Hematopoietic multipotent progenitor cell treated with erythropoietin and hydrocortisone succinate and interleukin-3 and kit ligand, for 8 days (in vitro differentiated cells): ENCODE measurements at regions not wholly inside any gene's neighbourhood (a gene's known extent, or its start where the extent isn't known, plus 50 kb on each side); places are given as distances from the start of the nearest gene placed in this dataset.
"Not testable (repeated sequence)": the region's sequence is repeated elsewhere in the genome, so short reads cannot be mapped to it uniquely, and the experiment has no call there.

Source experiments
- DNase-seq: peaks from one replicate; pipeline ENCODE4 v3.0.0-alpha.2; 2015

DNA sequence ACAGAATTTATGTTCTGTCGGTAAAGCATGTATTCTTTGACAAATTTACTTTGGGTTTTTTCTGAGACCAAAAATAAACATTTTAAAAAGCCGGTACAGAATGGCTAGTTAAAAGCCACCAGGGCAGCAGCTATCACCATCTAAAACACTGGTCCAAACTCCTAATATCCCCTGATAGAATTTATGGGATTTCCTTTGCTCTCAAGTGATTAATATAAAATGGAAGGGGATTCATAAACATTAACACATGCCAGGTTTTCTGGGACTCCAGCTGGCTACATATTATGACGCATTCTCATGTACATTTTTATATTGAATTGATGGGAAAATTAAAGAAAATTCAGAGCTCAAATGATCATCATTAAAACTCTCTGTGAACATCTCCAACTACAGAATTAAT, 640.8 kb downstream of the C12orf50 start:
- no peak for DNase-seq

DNA sequence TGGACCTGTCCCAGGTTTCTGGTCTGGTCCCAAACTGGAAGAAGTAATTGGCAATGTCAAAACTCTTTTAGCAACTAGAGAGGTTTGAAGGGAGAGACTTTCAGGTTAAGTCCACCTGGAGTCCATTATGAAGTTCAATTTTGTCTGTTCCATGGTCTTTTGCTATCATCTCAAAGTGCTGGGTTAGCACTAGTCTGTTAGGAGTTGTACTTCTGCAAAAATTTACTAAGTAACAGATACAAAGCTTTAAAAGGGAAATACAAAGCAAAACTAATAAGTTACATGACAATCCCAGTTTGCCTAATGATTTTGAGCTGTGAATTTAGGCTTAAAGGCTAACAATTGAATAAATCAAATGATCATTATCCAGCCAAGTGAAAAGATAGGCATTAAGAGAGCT, 643.9 kb downstream of the C12orf50 start:
- DNase-seq, result no peak

DNA sequence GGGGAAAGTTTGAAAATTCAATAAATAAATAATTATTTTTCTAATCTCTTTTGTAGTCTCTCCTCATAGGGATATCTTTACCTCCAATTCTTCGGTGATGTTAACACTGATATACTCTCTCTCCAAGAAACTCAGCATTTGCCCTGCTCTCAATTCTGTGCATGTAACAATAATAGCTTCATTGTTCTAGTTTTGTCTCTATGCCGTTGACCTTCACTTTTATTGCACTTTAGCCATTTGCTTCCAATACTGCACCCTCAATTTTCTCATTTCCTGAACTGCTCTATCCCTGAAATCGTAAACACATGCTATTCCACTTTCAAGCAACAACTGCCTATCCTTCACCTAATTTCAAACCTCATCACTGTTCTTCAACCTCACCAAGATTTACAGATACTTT, 645.0 kb downstream of the C12orf50 start:
- no peak for DNase-seq

DNA sequence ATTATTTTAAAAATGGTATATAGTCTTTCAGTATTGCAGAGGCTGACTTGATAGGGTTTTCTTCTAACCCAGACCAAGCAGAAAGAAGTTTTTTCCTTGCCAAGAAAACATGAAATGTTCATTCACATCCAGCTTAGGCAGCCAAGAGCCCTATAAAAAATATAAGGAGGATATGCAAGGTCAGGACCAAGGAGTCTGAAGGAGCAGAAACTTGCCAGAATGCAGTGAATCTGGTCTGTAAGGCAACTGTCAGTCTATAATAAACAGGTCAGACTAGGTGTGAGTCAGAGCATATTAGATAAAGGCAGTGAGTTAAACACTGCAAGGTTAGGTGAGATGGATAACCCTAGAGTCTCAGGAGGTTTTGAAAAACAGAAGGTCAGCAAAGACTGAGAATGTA, 645.5 kb downstream of the C12orf50 start:
- DNase-seq, result no peak

DNA sequence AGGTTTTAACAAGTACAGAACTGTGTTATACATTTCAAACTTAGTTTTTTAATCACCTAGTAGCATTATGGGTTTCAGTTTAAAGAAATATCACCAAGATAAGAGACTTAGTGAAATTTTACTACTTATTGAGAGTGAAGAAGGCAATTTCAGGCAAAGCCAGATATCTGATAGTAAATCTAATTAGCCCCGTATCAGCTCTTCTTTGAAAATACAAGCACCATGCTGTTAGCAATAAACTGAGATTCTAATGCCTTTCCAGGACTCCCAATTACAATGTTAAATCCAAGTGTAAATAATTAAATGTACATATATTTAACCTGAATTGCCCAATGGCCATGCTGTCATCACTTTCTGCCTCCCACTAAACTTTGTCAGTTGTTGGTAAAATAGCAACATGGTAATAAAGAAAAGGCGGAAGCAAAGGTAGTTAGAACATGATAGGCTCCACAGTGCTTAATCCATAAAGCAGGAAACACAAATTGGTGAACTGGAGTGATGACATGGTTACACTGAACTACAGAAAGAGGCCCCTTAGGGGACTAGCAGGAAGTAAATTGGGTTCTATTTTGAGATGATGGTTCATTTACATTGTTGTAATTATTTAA, 646.1 kb downstream of the C12orf50 start:
- DNase-seq, result no peak

DNA sequence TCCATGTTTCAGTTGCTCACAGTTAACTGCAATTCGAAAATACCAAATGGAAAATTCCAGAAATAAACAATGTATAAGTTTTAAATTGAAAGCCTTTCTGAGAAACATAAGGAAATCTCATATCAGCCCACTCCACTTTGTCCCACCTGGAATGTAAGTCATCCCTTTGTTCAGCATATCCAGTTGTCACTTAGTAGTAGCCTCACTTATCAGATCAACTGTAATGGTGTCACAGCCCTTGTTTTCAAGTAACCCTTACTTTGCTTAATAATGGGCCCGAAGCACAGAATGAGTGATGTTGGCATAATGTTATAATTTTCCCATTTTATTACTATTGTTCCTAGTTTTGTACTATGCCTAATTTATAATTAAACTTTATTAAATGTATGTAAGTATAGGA, 646.8 kb downstream of the C12orf50 start:
- DNase-seq, result no peak

DNA sequence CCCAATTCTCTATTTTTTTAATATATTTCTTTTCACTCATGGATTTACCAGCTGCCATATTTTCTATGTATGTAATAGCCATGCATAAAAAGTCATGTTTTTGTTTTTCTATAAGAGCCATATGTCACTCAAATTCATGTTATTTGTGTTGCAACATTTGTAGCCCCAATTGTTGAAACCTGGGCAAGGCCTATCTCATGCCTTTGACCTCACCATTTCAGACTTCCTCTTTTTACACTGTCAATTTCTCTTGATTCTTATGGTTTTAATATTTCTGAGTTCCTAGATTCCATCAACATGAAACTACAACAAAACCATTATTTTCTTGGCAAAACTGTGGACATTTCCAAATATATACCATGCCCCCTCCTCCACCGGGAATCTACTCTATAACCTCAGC, 647.5 kb downstream of the C12orf50 start:
- DNase-seq, result no peak

DNA sequence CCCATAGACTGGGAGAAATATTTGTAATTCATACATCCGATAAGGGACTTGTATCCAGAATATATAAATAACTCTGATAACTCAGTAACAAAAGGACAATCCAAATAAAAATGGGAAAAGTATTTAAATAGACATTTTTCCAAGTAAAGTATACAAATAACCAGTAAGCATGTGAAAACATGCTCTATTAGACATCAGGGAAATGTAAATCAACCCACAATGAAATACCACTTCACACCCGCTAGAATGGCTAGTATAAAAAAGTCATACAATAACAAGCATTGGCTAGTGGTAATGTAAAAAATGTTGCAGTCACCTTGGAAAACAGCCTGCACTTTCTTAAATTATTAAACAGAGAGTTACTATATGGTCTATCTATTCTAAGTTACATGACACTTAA, 650.7 kb downstream of the C12orf50 start:
- DNase-seq, result no peak

DNA sequence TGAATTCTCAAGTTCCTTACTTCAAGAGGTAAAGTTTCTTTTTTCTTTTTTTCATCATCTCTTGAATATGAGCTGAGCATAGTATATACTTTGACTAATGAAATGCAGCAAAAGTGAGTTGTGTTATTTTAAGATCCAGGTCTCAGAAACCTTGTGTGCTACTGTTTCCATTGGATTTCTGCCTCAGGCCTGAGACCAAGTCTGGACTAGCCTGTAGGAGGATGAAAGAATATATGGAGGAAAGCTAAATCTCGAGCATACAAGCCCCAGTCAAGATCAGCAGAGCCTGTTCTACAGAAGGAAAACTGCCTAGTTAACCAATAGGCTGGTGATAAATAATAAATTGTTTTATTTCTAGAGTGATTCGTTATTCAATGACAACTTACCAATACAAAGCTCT, 652.5 kb downstream of the C12orf50 start:
- DNase-seq, result no peak

DNA sequence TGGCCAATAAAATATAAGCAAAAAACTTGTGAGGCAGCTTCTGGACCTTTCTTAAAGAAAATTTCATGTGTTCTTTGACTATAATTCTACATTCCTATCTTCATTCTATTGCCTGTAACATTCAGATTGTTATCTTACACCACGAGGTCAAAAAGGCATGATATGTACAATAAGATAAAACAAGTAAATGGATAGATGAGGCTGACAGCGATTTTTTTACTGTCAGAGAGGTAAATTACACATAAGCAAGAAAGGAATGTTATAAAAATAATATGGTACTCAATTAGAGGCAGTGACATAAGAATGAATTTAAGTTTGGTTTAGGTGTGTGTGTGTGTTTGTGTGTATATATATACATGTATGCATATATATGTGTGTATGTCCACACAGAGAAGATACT, 660.0 kb downstream of the C12orf50 start:
- no peak for DNase-seq

DNA sequence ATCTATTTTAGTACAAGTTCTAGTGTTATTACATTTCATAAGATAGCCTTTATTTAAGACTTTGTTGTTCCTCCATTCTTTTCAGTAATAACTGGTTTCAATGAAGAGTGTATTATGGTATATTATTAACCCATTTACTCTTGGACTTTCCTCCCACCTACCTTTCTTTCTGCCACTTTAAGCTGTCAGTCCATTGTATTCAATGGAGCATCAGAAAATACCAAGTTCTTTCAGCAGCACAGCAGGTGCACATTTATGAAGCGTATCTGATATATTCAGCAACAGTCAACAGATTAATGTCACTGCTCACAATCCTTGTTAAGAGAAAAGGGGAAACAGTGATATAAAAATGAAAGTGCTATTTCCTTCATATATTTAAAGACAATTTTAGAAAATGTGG, 660.9 kb downstream of the C12orf50 start:
- no peak for DNase-seq

DNA sequence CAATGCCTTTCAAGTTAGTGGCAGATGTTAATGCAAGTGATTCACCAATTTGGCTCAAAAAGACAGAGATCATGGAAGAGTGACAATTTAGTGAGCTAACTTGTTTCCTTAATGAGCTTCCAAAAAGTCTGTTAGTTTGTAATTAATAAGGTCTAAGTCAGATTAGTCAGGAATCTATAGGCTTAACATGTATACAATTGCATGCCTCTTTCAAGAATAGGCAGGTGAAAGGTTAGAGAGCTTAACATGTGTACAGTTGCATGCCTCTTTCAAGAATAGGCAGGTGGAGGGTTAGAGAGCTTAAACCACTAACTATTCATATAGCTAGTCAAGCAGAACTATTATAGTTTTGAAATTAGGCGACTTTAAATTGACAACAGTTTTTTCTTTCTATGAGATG, 663.8 kb downstream of the C12orf50 start:
- DNase-seq, result no peak

DNA sequence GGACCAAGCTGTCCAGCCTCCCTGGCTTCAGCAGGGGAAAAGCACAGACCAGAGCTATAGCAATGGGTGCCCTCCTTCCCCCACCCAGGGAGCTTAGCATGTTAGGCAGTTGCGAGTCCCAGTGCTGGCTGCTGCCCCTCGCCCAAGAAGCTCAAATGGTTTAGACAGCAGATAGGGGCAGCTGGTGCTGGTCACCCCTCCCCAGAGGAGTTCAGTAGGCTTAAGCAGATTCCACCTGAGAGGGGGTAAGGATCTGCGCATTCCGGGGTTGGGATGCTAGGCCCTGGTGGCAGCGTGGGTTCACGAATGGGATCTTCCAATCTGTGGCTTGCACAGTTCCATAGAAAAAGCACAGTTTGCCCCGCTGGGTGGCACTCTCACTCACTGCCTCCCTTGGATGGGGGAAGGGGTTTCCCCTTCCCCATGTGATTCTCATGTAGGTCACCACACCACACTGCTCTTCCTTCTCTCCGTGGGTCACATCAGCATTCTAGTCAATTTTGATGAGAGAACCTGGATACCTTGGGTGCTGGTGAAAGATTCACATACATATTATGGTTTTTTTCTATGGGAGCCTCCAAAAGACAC, 665.6 kb downstream of the C12orf50 start:
- DNase-seq, result no peak

DNA sequence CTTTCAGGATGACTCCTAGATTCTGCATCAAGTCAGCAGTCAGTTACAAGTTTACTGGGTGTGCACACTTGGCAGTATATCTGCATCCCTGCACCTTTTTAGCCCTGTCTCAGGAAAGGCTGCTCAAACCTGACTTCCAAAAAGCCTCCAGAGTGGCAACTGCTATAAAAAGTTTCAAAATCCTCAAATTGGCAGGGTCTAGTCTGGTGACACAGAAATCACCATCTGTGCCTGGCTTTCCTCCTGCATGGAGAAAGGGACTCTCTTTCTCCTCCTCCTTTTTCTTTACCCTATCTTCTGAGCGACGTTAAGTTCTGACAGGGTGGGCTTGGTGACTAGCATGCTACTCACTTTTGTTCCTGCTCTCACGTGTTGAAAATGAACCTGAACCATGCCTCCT, 679.5 kb downstream of the C12orf50 start:
- no peak for DNase-seq

DNA sequence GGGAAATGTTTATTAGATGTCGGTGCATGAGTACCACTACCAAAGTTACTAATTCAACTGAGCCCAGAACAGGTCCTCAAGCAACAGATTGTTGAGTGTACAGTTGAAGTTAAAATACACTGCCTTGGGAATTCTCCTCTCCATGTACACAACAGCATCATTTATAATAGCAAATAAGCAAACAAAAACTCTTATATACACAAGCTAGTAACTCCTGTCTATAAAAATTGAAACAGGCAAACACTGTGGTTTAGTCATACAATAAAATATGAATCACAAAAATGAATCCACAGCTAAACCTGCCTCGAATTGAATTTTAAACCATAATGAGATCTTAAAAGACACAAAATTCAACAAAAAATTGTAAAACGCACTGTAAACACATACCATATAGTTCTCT, 681.1 kb downstream of the C12orf50 start:
- no peak for DNase-seq

DNA sequence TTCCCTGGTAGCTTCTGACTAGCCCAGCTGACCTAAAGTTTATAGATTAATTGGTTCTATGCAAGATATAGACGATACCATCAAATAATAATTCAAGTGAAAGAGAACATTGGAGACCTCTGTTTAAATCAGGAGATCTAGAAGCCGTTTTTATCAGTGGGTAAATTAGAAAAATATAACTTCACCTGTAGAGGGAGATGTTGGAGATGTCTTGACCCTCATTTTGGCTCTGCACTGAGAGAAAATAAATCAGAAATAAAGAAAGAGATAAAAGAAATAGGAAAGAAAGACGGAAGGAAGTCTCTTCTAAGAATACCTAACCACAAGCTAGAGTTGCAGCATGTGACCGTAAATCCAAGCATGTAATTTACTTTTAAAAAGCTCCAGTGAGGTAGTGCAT, 684.5 kb downstream of the C12orf50 start:
- no peak for DNase-seq

DNA sequence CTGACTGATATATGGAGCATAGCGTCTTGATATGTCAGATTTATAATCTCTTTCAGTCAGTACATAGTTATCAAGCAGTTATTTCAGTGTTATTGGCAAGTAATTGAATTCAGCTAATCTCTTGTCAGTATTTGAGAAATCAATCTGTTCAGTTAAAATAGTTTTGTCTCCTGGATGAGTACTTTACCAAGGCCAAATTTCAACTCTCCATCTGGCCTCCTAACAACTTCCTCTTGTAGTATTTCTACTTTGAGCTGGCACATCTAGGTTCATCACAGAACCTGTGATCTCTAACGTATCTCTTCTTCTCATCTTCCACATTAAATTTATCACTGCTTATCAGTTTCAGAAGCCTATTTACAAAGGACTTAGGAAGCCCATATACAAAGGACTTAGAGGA, 690.5 kb downstream of the C12orf50 start:
- DNase-seq, result no peak

DNA sequence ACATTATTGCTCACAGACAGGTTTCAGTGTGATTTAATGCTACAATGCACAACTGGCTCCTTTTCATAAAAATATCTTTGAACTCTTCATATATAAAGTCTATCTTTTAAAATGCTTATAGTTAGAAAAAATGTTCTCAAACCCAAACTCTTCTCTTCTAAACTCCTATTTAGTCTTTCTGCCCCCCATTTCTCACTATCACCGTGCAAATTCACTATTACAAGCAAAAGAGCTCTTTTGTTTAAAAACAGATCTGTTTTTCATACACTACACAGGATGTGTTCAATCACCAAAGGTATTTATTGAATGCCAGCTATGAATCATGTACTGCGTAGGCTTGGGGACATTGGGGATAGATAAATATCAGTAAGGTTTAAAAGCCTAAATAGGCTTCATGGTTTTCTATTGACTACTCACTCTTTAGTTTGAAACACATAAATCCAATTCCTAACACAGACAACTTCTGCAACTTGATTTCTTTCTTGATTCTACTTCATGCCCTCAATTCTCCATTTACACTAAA, 692.3 kb downstream of the C12orf50 start:
- no peak for DNase-seq

DNA sequence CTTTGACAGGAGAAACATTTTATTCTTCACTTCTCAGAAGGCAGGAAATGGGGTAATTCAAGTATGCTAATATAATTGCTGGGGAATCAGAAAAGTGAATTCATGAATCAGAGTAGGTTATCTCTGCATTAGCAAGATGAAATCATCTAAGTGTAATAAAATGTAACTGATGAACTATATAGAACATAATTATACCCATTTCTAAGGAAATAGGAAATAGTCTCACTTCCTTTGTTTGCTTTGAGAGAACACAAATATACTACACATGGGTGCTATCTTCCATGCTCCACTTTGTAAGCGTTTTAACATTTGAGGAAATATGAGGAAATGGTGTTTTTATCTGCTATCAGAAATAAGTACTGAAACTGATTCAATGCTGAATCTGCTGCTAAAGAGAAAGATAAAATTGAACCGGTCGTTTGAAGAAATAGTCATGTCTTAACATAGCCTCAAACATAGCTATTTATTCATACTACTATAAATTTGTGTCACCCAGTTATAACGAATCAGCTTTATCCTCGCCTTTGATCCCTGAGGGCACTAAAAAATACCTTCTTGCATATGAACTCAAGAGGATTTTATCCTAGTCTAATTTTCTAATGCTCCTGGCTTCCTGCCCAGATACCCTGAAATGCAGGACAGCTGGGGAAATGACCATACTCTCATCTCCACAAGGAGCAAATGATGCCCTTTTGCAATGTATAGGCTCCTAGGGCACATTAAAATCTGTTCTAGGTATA, 696.0 kb downstream of the C12orf50 start:
- no peak for DNase-seq

DNA sequence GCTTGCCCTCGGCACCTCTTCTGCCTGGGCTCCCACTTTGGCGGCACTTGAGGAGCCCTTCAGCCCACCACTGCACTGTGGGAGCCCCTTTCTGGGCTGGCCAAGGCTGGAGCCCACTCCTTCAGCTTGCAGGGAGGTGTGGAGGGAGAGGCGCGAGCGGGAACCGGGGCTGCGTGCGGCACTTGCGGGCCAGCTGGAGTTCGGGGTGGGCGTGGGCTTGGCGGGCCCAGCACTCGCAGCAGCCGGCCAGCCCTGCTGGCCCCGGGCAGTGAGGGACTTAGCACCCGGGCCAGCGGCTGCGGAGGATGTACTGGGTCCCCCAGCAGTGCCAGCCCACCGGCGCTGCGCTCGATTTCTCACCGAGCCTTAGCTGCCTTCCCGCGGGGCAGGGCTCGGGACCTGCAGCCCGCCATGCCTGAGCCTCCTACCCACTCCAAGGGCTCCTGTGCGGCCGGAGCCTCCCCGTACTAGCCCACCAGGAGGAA, 699.1 kb downstream of the C12orf50 start:
- DNase-seq, result not testable (repeated sequence)

DNA sequence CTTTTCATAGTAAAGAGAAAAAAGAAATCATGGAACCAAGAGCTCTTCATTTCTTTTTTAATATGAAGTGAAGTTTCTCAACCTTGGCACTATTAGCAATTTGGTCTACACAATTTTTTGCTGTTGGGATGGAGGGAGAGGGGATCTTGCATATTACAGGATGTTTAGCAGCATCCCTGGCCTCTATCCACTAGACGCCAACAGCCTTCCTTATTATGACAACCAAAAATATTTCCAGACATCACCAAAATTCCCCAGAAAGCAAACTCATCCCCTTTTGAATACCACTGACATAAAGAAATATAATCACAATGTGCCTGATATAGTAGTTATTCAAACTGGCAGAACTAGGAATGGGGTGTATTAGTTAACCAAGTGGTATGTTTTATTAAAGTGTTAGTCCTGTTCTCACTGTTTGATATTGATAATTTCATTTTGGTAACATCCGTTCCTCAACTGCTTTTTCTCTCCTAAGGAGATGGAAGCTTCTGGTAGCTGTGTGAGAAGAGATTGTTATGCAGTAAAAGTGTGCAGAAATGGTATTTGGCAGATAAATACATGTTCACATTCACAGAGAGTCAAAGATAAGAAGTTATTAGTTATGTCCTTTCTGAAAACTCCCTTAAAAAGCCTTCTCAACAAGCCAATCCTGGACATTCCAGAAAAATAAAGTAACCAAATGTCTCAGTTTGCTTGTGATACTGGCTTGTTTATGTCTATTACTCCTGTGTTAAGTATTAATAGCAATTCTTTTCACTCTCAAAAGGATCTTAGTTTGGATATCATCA, 699.9 kb downstream of the C12orf50 start:
- no peak for DNase-seq

DNA sequence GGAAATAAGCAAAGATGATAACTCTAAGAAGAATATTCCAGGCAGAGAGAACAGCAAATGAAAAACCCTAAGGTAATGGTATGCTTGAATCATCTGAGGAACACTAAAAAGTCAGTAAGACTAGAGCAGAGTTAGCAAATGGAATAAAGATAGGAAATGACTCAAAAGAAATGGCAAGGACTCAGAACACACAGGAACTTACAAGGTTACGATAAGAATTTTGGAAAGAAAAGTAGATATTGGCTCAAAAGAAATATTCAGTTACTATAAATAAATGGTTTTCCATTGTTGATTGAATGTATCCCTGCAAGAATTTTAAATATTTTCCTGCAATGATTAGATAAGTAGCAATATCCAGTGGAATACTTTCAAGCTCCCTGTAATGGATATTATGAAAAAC, 705.8 kb downstream of the C12orf50 start:
- no peak for DNase-seq

DNA sequence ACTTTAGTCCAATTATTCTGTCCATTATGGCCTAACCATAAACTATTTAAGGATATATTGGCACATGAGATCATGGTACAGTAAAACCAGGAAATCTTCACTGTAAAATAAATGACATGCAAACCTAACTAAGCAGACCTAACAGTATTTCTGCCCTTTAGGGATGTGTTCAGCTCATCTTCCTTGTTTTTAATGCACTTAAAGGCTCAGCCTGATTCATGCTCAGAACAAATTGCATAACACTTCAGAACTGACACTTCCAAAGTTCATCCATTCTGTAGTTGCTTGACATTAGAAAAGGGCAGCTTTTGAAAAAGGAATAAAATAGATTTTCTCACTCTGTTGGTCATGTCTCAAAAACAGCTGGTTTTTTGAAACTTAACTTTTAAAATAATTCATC, 708.5 kb downstream of the C12orf50 start:
- DNase-seq, result no peak
